Neural cell (in vitro differentiated cells): ENCODE measurements at regions not wholly inside any gene's neighbourhood (a gene's known extent, or its start where the extent isn't known, plus 50 kb on each side); places are given as distances from the start of the nearest gene placed in this dataset.

Experiments
- H2AFZ ChIP-seq: fragments of 200-600, 300-800 bp; sonication (generic), shearing (Covaris generic); 2 replicates; pipeline ENCODE4 v1.6.0; 2014; ENCODE audit warnings: low read depth, mild to moderate bottlenecking, antibody characterized with exemption, low read length, moderate library complexity
- H3F3A ChIP-seq: fragments of 200-600 bp; shearing (Covaris generic); 2 replicates; pipeline ENCODE4 v1.6.1; 2016; ENCODE audit warnings: mild to moderate bottlenecking, moderate library complexity, mixed read lengths, antibody characterized with exemption, low read length; ENCODE audit not compliant: insufficient read depth, poor library complexity, severe bottlenecking
- H3K27ac ChIP-seq: fragments of 200-600, 300-800 bp; sonication (generic), shearing (Covaris generic); 2 replicates; pipeline ENCODE4 v1.5.1; 2014; ENCODE audit warnings: mild to moderate bottlenecking, low read length, moderate library complexity
- H3K27me3 ChIP-seq: fragments of 300-800, 200-600 bp; sonication (generic), shearing (Covaris generic); 2 replicates; pipeline ENCODE4 v1.6.0; 2014; ENCODE audit warnings: mild to moderate bottlenecking, low read depth, low read length, moderate library complexity; ENCODE audit not compliant: insufficient read depth
- H3K36me3 ChIP-seq: fragments of 300-800, 200-600 bp; sonication (generic), shearing (Covaris generic); 2 replicates; pipeline ENCODE4 v1.5.1; 2014; ENCODE audit warnings: mild to moderate bottlenecking, antibody characterized with exemption, low read length, moderate library complexity; ENCODE audit not compliant: insufficient read depth
- H3K4me2 ChIP-seq: fragments of 300-800, 200-600 bp; sonication (generic), shearing (Covaris generic); 2 replicates; pipeline ENCODE4 v1.6.0; 2014; ENCODE audit warnings: mild to moderate bottlenecking, low read length
- H3K4me3 ChIP-seq: fragments of 300-800, 200-600 bp; sonication (generic), shearing (Covaris generic); 2 replicates; pipeline ENCODE4 v1.5.1; 2014; ENCODE audit warnings: mild to moderate bottlenecking, low read length, moderate library complexity
- H3K79me2 ChIP-seq: fragments of 200-600 bp; shearing (Covaris generic); replicated peaks from 2 replicates; pipeline ENCODE4 v1.6.0; 2014; ENCODE audit warnings: mild to moderate bottlenecking, low read length, moderate library complexity; ENCODE audit not compliant: insufficient read depth
- H3K9ac ChIP-seq: fragments of 300-800, 200-600 bp; sonication (generic), shearing (Covaris generic); 2 replicates; pipeline ENCODE4 v1.6.1; 2016; ENCODE audit warnings: mild to moderate bottlenecking, low read length, mixed read lengths
- H3K9me2 ChIP-seq: fragments of 200-600 bp; shearing (Covaris generic); 2 replicates; pipeline ENCODE4 v1.6.1; 2016; ENCODE audit warnings: mild to moderate bottlenecking, low read length, mixed read lengths; ENCODE audit not compliant: insufficient read depth
- H3K9me3 ChIP-seq: fragments of 200-600, 300-800 bp; sonication (generic), shearing (Covaris generic); 2 replicates; pipeline ENCODE4 v1.6.1; 2016; ENCODE audit warnings: mild to moderate bottlenecking, mixed run types, low read length, moderate library complexity, mixed read lengths
- H4K20me1 ChIP-seq: fragments of 200-600 bp; shearing (Covaris generic); 2 replicates; pipeline ENCODE4 v1.6.1; 2016; ENCODE audit warnings: mild to moderate bottlenecking, mixed run types; ENCODE audit not compliant: insufficient read depth
- CTCF ChIP-seq: fragments of 450-650 bp; IDR thresholded peaks from 2 replicates; pipeline ENCODE4 v1.5.1; 2014; ENCODE audit warnings: antibody characterized with exemption, mild to moderate bottlenecking, moderate library complexity; ENCODE audit not compliant: poor library complexity, severe bottlenecking
- EP300 ChIP-seq: fragments of 450-650 bp; conservative IDR thresholded peaks from 2 replicates; pipeline ENCODE4 v1.6.1; 2014; ENCODE audit warnings: antibody characterized with exemption, mild to moderate bottlenecking, moderate library complexity; ENCODE audit not compliant: poor library complexity, severe bottlenecking
- EZH2 ChIP-seq: fragments of 200-600, 300-800 bp; shearing (Covaris generic), sonication (generic); IDR thresholded peaks from 2 replicates; pipeline ENCODE4 v1.6.1; 2014; ENCODE audit warnings: antibody characterized with exemption, low read length, borderline replicate concordance, mild to moderate bottlenecking; ENCODE audit not compliant: insufficient read depth, poor library complexity, severe bottlenecking
- MXI1 ChIP-seq: fragments of 450-650 bp; conservative IDR thresholded peaks from 2 replicates; pipeline ENCODE4 v1.6.1; 2014; ENCODE audit warnings: antibody characterized with exemption, mild to moderate bottlenecking; ENCODE audit not compliant: poor library complexity, severe bottlenecking
- POLR2AphosphoS5 ChIP-seq: IDR thresholded peaks from 2 replicates; pipeline ENCODE4 v1.6.1; 2012
- RAD21 ChIP-seq: fragments of 450-650 bp; conservative IDR thresholded peaks from 2 replicates; pipeline ENCODE4 v1.6.1; 2014; ENCODE audit warnings: antibody characterized with exemption, mild to moderate bottlenecking, moderate library complexity
- REST ChIP-seq: IDR thresholded peaks from 2 replicates; pipeline ENCODE4 v1.6.1; 2012; ENCODE audit warnings: borderline replicate concordance
- SMC3 ChIP-seq: fragments of 450-650 bp; conservative IDR thresholded peaks from 2 replicates; pipeline ENCODE4 v1.6.1; 2014; ENCODE audit warnings: antibody characterized with exemption, mild to moderate bottlenecking, moderate library complexity; ENCODE audit not compliant: poor library complexity
- TAF1 ChIP-seq: IDR thresholded peaks from 2 replicates; pipeline ENCODE4 v1.6.1; 2012; ENCODE audit warnings: low read depth

- TF ChIP-seq TAF1: no peak
- TF ChIP-seq MXI1: no peak
- TF ChIP-seq REST: no peak
- TF ChIP-seq CTCF: no peak
- no peak for TF ChIP-seq POLR2AphosphoS5
- TF ChIP-seq SMC3: no peak
- TF ChIP-seq RAD21: no peak
- no peak for TF ChIP-seq EP300
- no peak for TF ChIP-seq EZH2
- no peaks in the 10 kb centered on the region for H3F3A ChIP-seq
- no peak overlapping the region for H3K4me3 ChIP-seq
- H3K79me2 ChIP-seq: no peaks in the 10 kb centered on the region
- no peak overlapping the region for H3K9ac ChIP-seq
- H3K4me2 ChIP-seq: no peak overlapping the region
- no peaks in the 10 kb centered on the region for H3K36me3 ChIP-seq
- H3K9me2 ChIP-seq: no peaks in the 10 kb centered on the region
- no peaks in the 10 kb centered on the region for H3K9me3 ChIP-seq
- no peak overlapping the region for H2AFZ ChIP-seq
- no peaks in the 10 kb centered on the region for H4K20me1 ChIP-seq
- no peaks in the 10 kb centered on the region for H3K27me3 ChIP-seq
- H3K27ac ChIP-seq: no peak overlapping the region
Observed at GRCh38 chr18:39862341-39862740, 2092.7 kb upstream of the PIK3C3 start.

- H3K9me2 ChIP-seq: no peaks in the 10 kb centered on the region
- H3K4me2 ChIP-seq: no peak overlapping the region
- H3K27me3 ChIP-seq: no peaks in the 10 kb centered on the region
- TF ChIP-seq TAF1 (no peak), SMC3 (no peak), RAD21 (no peak), REST (no peak), EZH2 (no peak), POLR2AphosphoS5 (no peak), EP300 (no peak), MXI1 (no peak), CTCF (no peak)
- no peak overlapping the region for H3K9ac ChIP-seq
- H3K9me3 ChIP-seq: no peaks in the 10 kb centered on the region
- H2AFZ ChIP-seq: no peak overlapping the region
- H3K4me3 ChIP-seq: no peak overlapping the region
- H3K36me3 ChIP-seq: no peaks in the 10 kb centered on the region
- H3K79me2 ChIP-seq: no peaks in the 10 kb centered on the region
- no peaks in the 10 kb centered on the region for H4K20me1 ChIP-seq
- H3K27ac ChIP-seq: no peak overlapping the region
- H3F3A ChIP-seq: no peaks in the 10 kb centered on the region
Observed at GRCh38 chr18:39854291-39854690, 2100.7 kb upstream of the PIK3C3 start.
